ENCODE measurements at regions not wholly inside any gene's neighbourhood (a gene's known extent, or its start where the extent isn't known, plus 50 kb on each side); places are given as distances from the start of the nearest gene placed in this dataset.

DNA sequence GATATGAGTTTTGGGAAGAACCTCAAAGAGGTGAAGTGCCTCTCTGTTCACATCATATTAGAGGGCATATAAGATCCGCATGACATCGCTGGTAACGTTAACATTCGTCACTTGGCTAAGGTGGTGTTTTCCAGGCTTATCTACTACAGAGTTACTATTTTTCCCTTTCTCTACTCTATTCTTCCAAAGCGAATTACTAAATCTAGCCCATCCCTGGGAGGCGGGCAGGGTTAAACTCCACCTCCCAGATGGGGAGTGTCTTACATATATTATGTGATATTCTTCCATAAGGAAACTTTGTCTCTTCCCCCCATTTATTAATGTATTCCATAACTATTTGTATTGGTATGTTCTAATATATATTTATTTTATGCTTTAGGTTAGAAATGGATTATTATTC lies 293.9 kb downstream of the CYRIA start:
- intact Hi-C loops (cut with micrococcal nuclease), result no loop called here
- no peaks in the 10 kb centered on the region for H3K27me3 Mint-ChIP-seq

DNA sequence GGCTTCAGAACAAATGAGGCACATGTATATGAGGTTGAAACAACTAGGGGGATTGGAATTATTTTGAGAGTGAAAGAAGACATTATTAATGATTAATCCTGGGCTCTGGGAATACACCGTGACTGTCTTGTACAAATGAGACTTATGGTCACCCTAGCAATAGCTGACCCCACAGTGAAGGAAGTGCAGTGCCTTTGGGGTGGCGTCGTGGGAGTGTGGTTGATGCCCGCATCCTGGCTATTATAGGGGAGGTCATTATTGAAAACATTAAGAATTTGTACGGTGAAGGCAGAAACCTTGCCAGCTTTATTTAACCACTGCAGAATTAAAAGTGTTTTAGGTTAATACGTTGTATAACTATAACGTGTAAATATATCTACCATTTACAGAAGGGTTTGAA lies 296.7 kb downstream of the CYRIA start:
- no peaks in the 10 kb centered on the region for H3K9me3 Mint-ChIP-seq
- H3K36me3 Mint-ChIP-seq (ENCODE audit: low read depth), result no peaks in the 10 kb centered on the region
- H3K27ac Mint-ChIP-seq, result no peak overlapping the region
- H3K4me1 Mint-ChIP-seq (ENCODE audit: low read depth), result no peaks in the 10 kb centered on the region
- no peak overlapping the region for H3K4me3 Mint-ChIP-seq
- intact Hi-C loops (cut with micrococcal nuclease), result no loop called here
- no peaks in the 10 kb centered on the region for H3K27me3 Mint-ChIP-seq

More for the DNA sequence above, 293.9 kb downstream of the CYRIA start:
- no peaks in the 10 kb centered on the region for H3K36me3 Mint-ChIP-seq (ENCODE audit: low read depth)
- H3K9me3 Mint-ChIP-seq, result no peaks in the 10 kb centered on the region
- H3K4me1 Mint-ChIP-seq (ENCODE audit: low read depth), result no peaks in the 10 kb centered on the region
- H3K4me3 Mint-ChIP-seq, result no peak overlapping the region
- H3K27ac Mint-ChIP-seq, result no peak overlapping the region

DNA sequence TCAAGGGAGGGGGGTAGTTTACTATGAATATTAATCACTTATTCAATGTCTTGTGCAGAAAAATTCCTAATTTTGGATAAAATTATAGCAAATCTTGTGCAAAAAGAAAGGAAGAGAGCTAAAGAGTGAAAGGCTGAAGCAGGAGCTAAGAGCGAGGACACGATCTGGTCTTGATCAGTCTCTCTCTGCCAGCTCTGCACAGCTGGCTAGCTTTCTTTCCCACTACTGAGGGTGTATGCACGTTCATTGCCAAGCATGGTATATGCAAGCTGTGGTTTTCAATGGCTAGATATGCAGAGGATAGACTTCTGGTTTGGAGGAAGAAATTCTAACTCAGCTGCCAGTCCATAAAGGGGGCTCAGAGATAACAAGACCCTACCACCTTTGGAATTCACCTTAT lies 297.3 kb downstream of the CYRIA start:
- Mint-ChIP-seq H3K9me3 (no peaks in the 10 kb centered on the region), H3K27ac (no peak overlapping the region), H3K4me1 (ENCODE audit: low read depth) (no peaks in the 10 kb centered on the region), H3K27me3 (no peaks in the 10 kb centered on the region), H3K36me3 (ENCODE audit: low read depth) (no peaks in the 10 kb centered on the region), H3K4me3 (no peak overlapping the region)
- intact Hi-C loops (cut with micrococcal nuclease), result no loop called here

GRCh38 chr2:16365366-16365765 lies 300.3 kb downstream of the CYRIA start:
- H3K36me3 Mint-ChIP-seq (ENCODE audit: low read depth), result no peaks in the 10 kb centered on the region
- H3K9me3 Mint-ChIP-seq, result no peaks in the 10 kb centered on the region
- intact Hi-C loops (cut with micrococcal nuclease), result no loop called here
- H3K27me3 Mint-ChIP-seq, result no peaks in the 10 kb centered on the region
- H3K4me1 Mint-ChIP-seq (ENCODE audit: low read depth), result no peaks in the 10 kb centered on the region
- H3K27ac Mint-ChIP-seq, result no peak overlapping the region
- H3K4me3 Mint-ChIP-seq, result no peak overlapping the region

DNA sequence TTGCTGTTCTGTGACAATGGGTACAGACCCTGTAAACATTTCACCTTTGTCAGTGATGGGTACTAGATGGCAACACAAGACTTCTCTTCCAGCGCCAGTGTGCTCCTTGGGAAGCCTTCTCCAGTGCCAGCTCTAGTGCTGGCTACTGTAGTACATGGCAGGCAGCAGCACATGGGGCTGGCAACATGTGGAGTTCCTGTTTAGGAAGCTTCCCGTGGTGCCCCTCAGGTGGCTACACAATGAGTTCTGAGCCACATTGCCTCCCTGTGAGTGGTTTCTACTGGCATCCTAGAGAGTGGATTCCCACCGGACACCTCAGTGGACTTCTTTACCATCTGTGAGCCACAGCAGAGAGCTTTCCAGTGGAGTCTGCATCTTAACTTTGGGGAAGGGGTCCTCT lies 302.1 kb downstream of the CYRIA start:
- Mint-ChIP-seq H3K9me3 (no peaks in the 10 kb centered on the region), H3K4me3 (no peak overlapping the region), H3K36me3 (ENCODE audit: low read depth) (no peaks in the 10 kb centered on the region)

GRCh38 chr2:16362611-16363010 lies 303.0 kb downstream of the CYRIA start:
- H3K27ac Mint-ChIP-seq, result no peak overlapping the region
- H3K4me3 Mint-ChIP-seq, result no peak overlapping the region
- no peaks in the 10 kb centered on the region for H3K4me1 Mint-ChIP-seq (ENCODE audit: low read depth)
- no peaks in the 10 kb centered on the region for H3K27me3 Mint-ChIP-seq
- H3K9me3 Mint-ChIP-seq, result no peaks in the 10 kb centered on the region
- intact Hi-C loops (cut with micrococcal nuclease), result no loop called here
- H3K36me3 Mint-ChIP-seq (ENCODE audit: low read depth), result no peaks in the 10 kb centered on the region

More for the DNA sequence above, 302.1 kb downstream of the CYRIA start:
- Mint-ChIP-seq H3K27me3 (no peaks in the 10 kb centered on the region), H3K4me1 (ENCODE audit: low read depth) (no peaks in the 10 kb centered on the region), H3K27ac (no peak overlapping the region)
- intact Hi-C loops (cut with micrococcal nuclease), result no loop called here

DNA sequence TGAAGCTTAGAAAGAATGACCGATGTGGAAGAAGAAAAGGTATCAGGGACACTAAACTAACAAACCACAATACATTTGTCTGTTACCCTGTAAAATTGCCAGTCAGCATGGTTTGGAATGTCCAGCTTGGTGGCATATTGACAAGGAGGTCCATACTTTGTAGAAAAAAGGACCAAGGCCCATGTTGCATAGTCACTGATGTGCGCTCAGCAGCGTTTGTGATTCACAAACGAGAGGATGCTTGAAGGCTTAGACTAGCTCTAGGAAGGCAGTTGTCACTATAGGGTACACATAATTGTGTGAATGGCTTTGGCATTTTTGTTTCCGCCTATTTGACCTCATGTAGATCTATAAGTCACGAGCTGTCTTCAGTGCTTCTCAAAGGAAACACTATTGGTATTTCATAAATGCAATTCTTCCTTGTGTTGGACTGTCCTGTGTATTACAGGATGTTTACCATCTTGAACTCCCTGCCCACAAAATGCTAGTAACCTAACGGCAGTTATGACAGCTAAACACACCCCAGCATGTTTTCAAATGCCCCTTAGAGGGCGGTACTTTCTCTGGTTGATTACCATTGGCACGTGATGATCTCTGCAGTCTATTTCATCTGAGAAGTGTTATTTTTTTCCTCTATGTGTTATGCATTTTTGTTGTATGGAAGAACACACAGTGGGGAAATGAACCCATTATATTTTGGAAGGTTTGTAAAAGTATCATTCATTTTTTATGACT lies 304.2 kb downstream of the CYRIA start:
- no peak overlapping the region for H3K27ac Mint-ChIP-seq
- peaks cover 4% of the 10 kb centered on the region for H3K9me3 Mint-ChIP-seq
- H3K4me1 Mint-ChIP-seq (ENCODE audit: low read depth), result no peaks in the 10 kb centered on the region
- H3K36me3 Mint-ChIP-seq (ENCODE audit: low read depth), result no peaks in the 10 kb centered on the region
- H3K4me3 Mint-ChIP-seq, result no peak overlapping the region
- intact Hi-C loops (cut with micrococcal nuclease), result no loop called here
- no peaks in the 10 kb centered on the region for H3K27me3 Mint-ChIP-seq

- Mint-ChIP-seq H3K4me1 (ENCODE audit: low read depth) (no peaks in the 10 kb centered on the region), H3K9me3 (peaks cover 13% of the 10 kb centered on the region), H3K27me3 (no peaks in the 10 kb centered on the region), H3K27ac (no peak overlapping the region), H3K36me3 (ENCODE audit: low read depth) (no peaks in the 10 kb centered on the region), H3K4me3 (no peak overlapping the region)
- intact Hi-C loops (cut with micrococcal nuclease), result no loop called here
Measured at GRCh38 chr2:16359961-16360360, 305.7 kb downstream of the CYRIA start.

DNA sequence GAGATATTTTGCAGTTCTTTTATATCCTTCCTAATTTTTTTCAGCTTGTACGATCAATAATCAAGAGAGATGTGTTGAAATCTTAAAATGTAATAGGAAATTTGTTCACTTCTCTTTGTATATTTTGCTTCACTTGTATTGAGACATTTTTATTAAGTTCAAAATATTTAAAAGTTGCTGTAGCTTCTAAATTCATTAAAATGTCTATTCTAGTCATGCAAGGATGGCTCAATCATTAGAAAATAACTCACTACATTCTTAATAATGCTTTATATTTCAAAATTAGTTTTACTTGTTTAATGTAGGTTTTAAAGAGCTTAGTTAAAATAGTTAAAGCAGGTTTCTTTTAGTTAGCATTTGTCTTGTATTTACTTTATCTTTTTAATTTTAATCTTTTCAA lies 308.4 kb downstream of the CYRIA start:
- Mint-ChIP-seq H3K4me1 (ENCODE audit: low read depth) (no peaks in the 10 kb centered on the region), H3K36me3 (ENCODE audit: low read depth) (no peaks in the 10 kb centered on the region), H3K4me3 (no peak overlapping the region), H3K27me3 (no peaks in the 10 kb centered on the region), H3K27ac (no peak overlapping the region), H3K9me3 (peaks cover 16% of the 10 kb centered on the region)
- intact Hi-C loops (cut with micrococcal nuclease), result no loop called here

DNA sequence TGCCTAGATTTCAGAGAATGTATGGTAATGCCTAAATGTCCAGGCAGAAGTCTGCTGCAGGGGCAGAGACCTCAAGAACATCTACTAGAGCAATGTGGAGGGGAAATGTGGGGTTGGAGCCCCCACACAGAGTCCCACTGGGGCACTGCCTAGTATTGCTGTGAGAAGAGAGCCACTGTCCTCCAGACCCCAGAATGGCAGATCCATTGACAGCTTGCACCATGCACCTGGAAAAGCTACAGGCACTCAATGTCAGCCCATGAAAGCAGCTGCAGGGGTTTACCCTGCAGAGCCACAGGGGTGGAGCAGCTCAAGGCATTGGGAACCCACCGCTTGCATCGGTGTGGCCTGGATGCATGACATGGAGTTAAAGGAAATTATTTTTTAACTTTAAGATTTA lies 314.1 kb downstream of the CYRIA start:
- Mint-ChIP-seq H3K4me1 (ENCODE audit: low read depth) (no peaks in the 10 kb centered on the region), H3K36me3 (ENCODE audit: low read depth) (no peaks in the 10 kb centered on the region), H3K27ac (no peak overlapping the region), H3K27me3 (no peaks in the 10 kb centered on the region), H3K4me3 (no peak overlapping the region), H3K9me3 (peaks cover 31% of the 10 kb centered on the region)
- intact Hi-C loops (cut with micrococcal nuclease), result no loop called here

GRCh38 chr2:16351137-16351536 lies 314.5 kb downstream of the CYRIA start:
- intact Hi-C loops (cut with micrococcal nuclease), result no loop called here
- H3K4me1 Mint-ChIP-seq (ENCODE audit: low read depth), result no peaks in the 10 kb centered on the region
- no peak overlapping the region for H3K4me3 Mint-ChIP-seq
- H3K36me3 Mint-ChIP-seq (ENCODE audit: low read depth), result no peaks in the 10 kb centered on the region
- no peaks in the 10 kb centered on the region for H3K27me3 Mint-ChIP-seq
- no peak overlapping the region for H3K27ac Mint-ChIP-seq
- peaks cover 27% of the 10 kb centered on the region for H3K9me3 Mint-ChIP-seq

DNA sequence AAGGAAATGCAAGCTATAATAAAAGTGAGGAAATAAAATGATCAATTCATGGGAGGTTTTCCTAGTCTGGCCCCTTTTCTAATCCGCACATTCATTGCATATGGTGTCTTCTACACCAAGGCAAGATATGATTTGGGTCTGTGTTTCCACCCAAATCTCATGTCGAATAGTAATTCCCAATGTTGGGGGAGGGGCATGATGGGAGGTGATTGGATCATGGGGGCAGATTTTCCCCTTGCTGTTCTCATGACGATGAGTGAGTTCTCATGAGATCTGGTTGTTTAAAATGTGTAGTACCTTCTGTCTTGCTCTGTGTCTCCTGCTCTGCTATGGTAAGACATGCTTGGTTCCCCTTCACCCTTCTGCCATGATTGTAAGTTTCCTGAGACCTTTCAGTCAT lies 315.4 kb downstream of the CYRIA start:
- intact Hi-C loops (cut with micrococcal nuclease), result no loop called here
- Mint-ChIP-seq H3K9me3 (peaks cover 21% of the 10 kb centered on the region), H3K36me3 (ENCODE audit: low read depth) (no peaks in the 10 kb centered on the region), H3K27ac (no peak overlapping the region), H3K4me1 (ENCODE audit: low read depth) (no peaks in the 10 kb centered on the region), H3K27me3 (no peaks in the 10 kb centered on the region), H3K4me3 (no peak overlapping the region)

GRCh38 chr2:16349811-16350210 lies 315.8 kb downstream of the CYRIA start:
- intact Hi-C loops (cut with micrococcal nuclease), result no loop called here
- H3K4me3 Mint-ChIP-seq, result no peak overlapping the region
- peaks cover 21% of the 10 kb centered on the region for H3K9me3 Mint-ChIP-seq
- H3K36me3 Mint-ChIP-seq (ENCODE audit: low read depth), result no peaks in the 10 kb centered on the region
- no peaks in the 10 kb centered on the region for H3K27me3 Mint-ChIP-seq
- H3K27ac Mint-ChIP-seq, result no peak overlapping the region
- H3K4me1 Mint-ChIP-seq (ENCODE audit: low read depth), result no peaks in the 10 kb centered on the region

- intact Hi-C loops (cut with micrococcal nuclease), result no loop called here
- Mint-ChIP-seq H3K27ac (no peak overlapping the region), H3K36me3 (ENCODE audit: low read depth) (no peaks in the 10 kb centered on the region), H3K27me3 (no peaks in the 10 kb centered on the region), H3K4me1 (ENCODE audit: low read depth) (no peaks in the 10 kb centered on the region), H3K4me3 (no peak overlapping the region), H3K9me3 (peaks cover 21% of the 10 kb centered on the region)
Measured at GRCh38 chr2:16348821-16349515, 316.7 kb downstream of the CYRIA start.

GRCh38 chr2:16346671-16347070 lies 319.0 kb downstream of the CYRIA start:
- intact Hi-C loops (cut with micrococcal nuclease), result no loop called here
- Mint-ChIP-seq H3K36me3 (ENCODE audit: low read depth) (no peaks in the 10 kb centered on the region), H3K9me3 (peaks cover 18% of the 10 kb centered on the region), H3K27me3 (no peaks in the 10 kb centered on the region), H3K27ac (no peak overlapping the region), H3K4me3 (no peak overlapping the region), H3K4me1 (ENCODE audit: low read depth) (no peaks in the 10 kb centered on the region)
